ENCODE measurements at regions not wholly inside any gene's neighbourhood (a gene's known extent, or its start where the extent isn't known, plus 50 kb on each side); places are given as distances from the start of the nearest gene placed in this dataset.
"Not testable (repeated sequence)": the region's sequence is repeated elsewhere in the genome, so short reads cannot be mapped to it uniquely, and the experiment has no call there.

DNA sequence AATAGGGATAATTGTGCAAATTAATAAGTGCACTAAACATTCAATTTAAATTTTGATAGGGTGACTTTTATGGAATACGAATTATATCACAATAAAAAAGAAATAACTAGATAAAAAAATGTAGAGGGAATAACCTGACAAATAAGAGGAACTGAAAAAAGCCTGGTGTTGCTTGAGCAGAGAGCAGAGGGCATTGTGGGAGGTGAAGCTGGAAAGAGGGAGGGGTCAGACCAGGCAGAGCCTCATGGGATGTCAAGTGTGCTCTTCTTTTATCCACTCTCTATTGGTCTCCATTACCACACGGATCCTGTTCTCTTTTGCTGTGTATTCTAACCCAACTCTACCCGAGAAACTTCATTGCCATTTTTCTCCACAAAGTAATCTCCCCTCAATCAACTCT is 264.0 kb upstream of the CRBN start:
- Mint-ChIP-seq H3K27ac (no peak overlapping the region), H3K9me3 (no peaks in the 10 kb centered on the region), H3K4me1 (no peaks in the 10 kb centered on the region), H3K27me3 (ENCODE audit: low read depth) (no peaks in the 10 kb centered on the region), H3K36me3 (no peaks in the 10 kb centered on the region), H3K4me3 (no peak overlapping the region)
- DNase-seq (ENCODE audit: low spot score in 2 of 2, unreplicated experiment in 2 of 2), result no peak
- TF ChIP-seq, protein P1, sequence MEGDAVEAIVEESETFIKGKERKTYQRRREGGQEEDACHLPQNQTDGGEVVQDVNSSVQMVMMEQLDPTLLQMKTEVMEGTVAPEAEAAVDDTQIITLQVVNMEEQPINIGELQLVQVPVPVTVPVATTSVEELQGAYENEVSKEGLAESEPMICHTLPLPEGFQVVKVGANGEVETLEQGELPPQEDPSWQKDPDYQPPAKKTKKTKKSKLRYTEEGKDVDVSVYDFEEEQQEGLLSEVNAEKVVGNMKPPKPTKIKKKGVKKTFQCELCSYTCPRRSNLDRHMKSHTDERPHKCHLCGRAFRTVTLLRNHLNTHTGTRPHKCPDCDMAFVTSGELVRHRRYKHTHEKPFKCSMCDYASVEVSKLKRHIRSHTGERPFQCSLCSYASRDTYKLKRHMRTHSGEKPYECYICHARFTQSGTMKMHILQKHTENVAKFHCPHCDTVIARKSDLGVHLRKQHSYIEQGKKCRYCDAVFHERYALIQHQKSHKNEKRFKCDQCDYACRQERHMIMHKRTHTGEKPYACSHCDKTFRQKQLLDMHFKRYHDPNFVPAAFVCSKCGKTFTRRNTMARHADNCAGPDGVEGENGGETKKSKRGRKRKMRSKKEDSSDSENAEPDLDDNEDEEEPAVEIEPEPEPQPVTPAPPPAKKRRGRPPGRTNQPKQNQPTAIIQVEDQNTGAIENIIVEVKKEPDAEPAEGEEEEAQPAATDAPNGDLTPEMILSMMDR (IDR thresholded peaks at IDR 0.05; ENCODE audit: unreplicated experiment), result no peak

DNA sequence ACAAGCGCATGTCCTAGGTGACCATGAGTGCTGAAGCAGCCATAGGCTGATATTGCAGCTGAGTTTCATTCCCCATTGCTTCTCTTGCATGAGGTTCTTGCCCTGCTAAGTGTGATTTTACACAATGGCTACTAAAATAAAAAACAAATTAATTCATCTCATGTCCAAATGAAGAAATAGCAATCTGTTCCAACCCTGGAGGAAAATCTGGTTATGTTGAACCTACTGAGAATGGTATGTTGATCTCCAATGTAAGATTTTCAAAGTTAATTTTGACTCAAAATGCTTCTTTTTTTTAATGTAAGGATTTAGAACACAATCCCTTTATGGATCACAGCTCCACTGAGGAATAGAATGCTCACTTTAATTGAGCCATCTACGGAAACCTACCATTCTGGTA is 254.2 kb upstream of the CRBN start:
- Mint-ChIP-seq H3K4me3 (no peak overlapping the region), H3K27ac (no peak overlapping the region), H3K36me3 (no peaks in the 10 kb centered on the region)

DNA sequence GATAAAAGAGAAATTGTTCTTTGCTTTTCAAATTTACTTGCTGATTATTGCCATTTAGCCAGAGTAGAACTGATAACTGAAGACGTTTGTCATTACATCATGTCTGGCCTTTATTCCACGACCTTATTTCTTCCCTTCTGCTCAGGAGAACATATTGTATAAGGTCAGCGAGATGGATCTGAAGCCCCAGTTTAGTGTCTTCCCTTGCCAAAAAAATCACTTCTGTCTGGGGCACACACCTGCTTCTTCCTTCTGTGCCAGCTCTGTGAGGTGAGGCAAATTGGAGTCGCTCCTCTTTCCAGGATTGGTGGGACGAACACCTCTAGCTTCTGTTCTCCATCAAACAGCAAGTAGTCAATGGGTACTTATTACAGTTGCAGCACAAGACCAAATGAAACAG is 250.3 kb upstream of the CRBN start:
- Mint-ChIP-seq H3K36me3 (no peaks in the 10 kb centered on the region), H3K27me3 (ENCODE audit: low read depth) (no peaks in the 10 kb centered on the region), H3K9me3 (peaks cover 22% of the 10 kb centered on the region), H3K4me3 (no peak overlapping the region), H3K4me1 (no peaks in the 10 kb centered on the region), H3K27ac (no peak overlapping the region)
- TF ChIP-seq, protein P1 (IDR thresholded peaks at IDR 0.05; ENCODE audit: unreplicated experiment), result no peak
- no peak for DNase-seq (ENCODE audit: low spot score in 2 of 2, unreplicated experiment in 2 of 2)

More for the DNA sequence above, 254.2 kb upstream of the CRBN start:
- DNase-seq (ENCODE audit: low spot score in 2 of 2, unreplicated experiment in 2 of 2), result no peak
- TF ChIP-seq, protein P1 (IDR thresholded peaks at IDR 0.05; ENCODE audit: unreplicated experiment), result no peak
- Mint-ChIP-seq H3K9me3 (peaks cover 7% of the 10 kb centered on the region), H3K27me3 (ENCODE audit: low read depth) (no peaks in the 10 kb centered on the region), H3K4me1 (no peaks in the 10 kb centered on the region)

DNA sequence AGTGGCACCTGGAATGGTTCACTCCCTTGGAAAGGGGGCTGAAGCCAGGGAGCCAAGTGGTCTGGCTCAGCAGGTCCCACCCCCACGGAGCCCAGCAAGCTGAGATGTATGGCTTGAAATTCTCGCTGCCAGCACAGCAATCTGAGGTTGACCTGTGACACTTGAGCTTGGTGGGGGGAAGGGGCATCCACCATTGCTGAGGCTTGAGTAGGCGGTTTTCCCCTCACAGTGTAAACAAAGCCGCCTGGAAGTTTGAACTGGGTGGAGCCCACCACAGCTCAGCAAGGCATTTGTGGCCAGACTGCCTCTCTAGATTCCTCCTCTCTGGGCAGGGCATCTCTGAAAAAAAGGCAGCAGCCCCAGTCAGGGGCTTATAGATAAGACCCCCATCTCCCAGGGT is 228.2 kb upstream of the CRBN start:
- H3K36me3 Mint-ChIP-seq; DNase-seq (ENCODE audit: low spot score in 2 of 2, unreplicated experiment in 2 of 2); H3K27me3 Mint-ChIP-seq (ENCODE audit: low read depth); H3K4me1 Mint-ChIP-seq; H3K4me3 Mint-ChIP-seq; H3K27ac Mint-ChIP-seq: not testable (repeated sequence)
- peaks cover 51% of the 10 kb centered on the region for H3K9me3 Mint-ChIP-seq

DNA sequence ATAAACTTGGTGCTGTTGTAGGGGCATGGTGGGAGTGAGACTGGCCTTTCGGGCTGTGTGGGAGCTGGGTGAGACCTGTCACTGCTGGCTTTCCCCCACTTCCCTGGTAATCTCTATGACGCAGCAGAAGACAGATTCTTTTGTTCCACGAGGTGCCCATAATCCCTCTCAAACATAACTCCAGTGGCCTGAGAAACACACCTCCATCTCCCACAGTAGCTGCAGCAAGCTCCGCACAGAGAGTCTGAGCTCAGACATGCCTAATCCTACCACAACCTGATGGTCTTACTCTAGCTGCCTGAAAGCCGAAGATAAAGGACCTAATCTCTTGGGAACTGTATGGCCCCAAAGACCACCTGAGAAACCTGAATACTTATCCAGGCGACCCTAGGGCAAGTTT is 225.6 kb upstream of the CRBN start:
- H3K27ac Mint-ChIP-seq, result no peak overlapping the region
- H3K36me3 Mint-ChIP-seq, result peaks cover 10% of the 10 kb centered on the region
- TF ChIP-seq, protein P1 (IDR thresholded peaks at IDR 0.05; ENCODE audit: unreplicated experiment), result no peak
- DNase-seq (ENCODE audit: low spot score in 2 of 2, unreplicated experiment in 2 of 2), result no peak
- H3K4me1 Mint-ChIP-seq, result no peaks in the 10 kb centered on the region
- H3K27me3 Mint-ChIP-seq (ENCODE audit: low read depth), result no peaks in the 10 kb centered on the region
- H3K4me3 Mint-ChIP-seq, result no peak overlapping the region
- peaks cover 49% of the 10 kb centered on the region for H3K9me3 Mint-ChIP-seq

DNA sequence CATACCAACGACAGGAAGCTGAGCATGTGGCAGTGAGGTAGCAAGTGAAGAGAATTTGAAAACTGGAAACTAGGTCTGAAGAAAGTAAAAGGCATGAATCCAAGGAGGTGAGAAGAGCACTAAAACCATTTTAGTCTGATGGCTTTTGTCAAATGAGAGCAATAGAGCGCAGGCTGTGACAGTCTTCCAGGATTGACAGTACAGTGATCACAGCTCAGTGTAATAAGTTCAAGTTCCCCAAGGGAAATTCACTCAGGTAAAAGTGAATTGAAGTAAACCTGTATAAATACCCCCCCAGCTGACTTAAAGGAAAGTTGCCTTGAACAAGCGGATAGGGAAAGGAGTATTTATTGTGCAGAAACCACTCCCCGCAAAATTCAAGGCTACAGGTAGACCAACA is 224.2 kb upstream of the CRBN start:
- no peak for DNase-seq (ENCODE audit: low spot score in 2 of 2, unreplicated experiment in 2 of 2)
- Mint-ChIP-seq H3K27me3 (ENCODE audit: low read depth) (no peaks in the 10 kb centered on the region), H3K27ac (no peak overlapping the region), H3K4me1 (no peaks in the 10 kb centered on the region), H3K4me3 (no peak overlapping the region), H3K36me3 (peaks cover 20% of the 10 kb centered on the region), H3K9me3 (peaks cover 53% of the 10 kb centered on the region)
- TF ChIP-seq, protein P1 (IDR thresholded peaks at IDR 0.05; ENCODE audit: unreplicated experiment), result no peak

All from mesothelial cell of epicardium (in vitro differentiated cells).